Stimulated activated CD4-positive, alpha-beta T cell treated with anti-CD3 and anti-CD28 coated beads, Interleukin-4, amount 100 ng/mL, for 4 hours (primary cell): ENCODE measurements at regions not wholly inside any gene's neighbourhood (a gene's known extent, or its start where the extent isn't known, plus 50 kb on each side); places are given as distances from the start of the nearest gene placed in this dataset.
"Not testable (repeated sequence)": the region's sequence is repeated elsewhere in the genome, so short reads cannot be mapped to it uniquely, and the experiment has no call there.

Experiments
- DNase-seq, 2 experiments: peaks; one replicate each; pipeline ENCODE4 v3.0.0-alpha.2; 2020

DNA sequence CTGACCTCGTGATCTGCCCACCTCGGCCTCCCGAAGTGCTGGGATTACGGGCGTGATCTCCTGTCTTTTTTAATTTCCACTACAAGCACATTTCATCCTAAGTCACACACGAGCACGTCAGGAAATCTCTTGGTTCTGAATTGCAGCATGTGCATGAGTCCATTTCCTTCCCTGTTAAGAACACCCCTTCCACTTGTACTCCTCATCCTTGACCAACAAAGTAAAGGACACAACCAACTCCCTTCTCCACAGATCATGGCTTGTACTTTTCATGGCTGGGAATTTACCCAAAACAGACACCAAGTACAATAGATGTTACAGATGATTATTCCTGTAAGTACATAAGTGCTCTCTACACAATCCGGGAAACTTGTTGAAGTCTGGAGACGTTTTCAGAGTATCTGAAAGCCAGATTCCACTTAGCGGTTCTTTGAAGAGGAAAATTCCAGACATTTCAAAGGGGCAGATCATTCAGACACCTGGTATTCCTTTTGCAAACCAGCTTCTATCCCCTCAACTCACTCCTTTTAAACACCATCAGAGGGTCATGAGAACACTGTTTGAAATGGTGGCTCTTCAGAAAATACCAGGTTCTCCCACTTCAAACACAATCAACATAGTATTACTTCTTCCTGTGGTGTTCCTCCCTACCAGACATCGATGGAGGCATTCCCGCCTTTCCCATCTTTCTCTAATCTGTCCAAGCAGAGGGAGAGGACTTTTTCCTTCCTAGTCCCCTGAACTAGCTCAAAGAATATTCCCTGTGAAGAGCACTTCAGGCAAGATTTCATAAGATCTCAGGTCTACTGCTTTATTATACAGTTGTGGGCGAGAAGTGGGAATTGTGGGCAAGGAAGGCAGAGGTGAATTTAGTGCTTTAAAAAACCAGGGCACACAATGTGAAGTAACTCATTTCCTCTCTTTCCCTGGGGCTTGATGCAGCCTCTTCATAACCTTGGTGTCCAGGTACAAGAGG, 80.1 kb upstream of the TSC22D2 start:
- DNase-seq = no peak

- DNase-seq = no peak
Measured at GRCh38 chr3:150324788-150325187, 83.3 kb upstream of the TSC22D2 start.

DNA sequence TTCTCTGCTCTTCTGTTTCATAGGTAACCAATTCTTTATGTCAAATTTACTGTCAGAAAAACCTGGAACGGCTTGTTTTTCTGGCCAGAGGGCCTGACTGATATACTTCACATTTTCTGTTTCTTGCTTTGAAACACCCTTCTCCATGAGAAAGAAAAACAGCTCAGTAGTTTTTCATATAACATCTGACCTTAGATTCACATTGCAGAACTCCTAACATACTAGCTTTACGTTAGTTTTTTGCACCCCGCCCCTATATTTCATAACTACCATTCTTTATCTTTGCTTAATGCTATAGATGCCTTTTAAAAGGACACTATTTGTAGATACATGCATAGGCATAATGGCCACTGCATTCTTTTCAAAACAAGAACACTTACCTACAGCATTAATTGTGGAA, 83.9 kb upstream of the TSC22D2 start:
- DNase-seq = no peak

DNA sequence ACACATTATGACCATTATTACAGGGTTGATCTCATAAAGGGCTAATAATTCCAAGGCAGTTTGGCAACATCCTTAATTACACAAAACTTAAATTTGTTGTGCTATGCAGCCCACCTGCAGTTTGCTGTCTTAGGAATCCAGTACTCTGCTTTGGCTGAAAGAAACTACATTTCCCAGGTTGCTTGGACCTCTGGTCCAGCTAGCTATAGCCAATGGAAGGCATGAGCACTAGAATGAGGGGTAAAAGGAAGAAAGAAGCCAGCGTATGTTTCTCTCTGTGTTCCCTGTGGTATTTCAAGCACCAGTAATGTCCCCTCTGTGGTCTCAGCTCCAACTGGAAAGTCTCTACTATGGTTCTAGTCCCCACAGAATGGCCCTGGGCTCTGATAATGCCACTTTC, 84.3 kb upstream of the TSC22D2 start:
- DNase-seq = no peak

DNA sequence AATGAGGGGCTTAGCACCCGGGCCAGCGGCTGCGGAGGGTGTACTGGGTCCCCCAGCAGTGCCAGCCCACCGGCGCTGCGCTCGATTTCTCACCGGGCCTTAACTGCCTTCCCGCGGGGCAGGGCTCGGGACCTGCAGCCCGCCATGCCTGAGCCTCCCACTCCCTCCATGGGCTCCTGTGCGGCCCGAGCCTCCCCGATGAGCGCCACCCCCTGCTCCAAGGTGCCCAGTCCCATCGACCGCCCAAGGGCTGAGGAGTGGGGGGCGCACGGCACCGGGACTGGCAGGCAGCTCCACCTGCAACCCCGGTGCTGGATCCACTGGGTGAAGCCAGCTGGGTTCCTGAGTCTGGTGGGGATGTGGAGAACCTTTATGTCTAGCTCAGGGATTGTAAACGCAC, 85.0 kb upstream of the TSC22D2 start:
- DNase-seq = not testable (repeated sequence)

- DNase-seq = not testable (repeated sequence)
Measured at GRCh38 chr3:150320971-150321370, 87.1 kb upstream of the TSC22D2 start.

- no peak for DNase-seq
Measured at GRCh38 chr3:150319900-150320299, 88.2 kb upstream of the TSC22D2 start.

- no peak for DNase-seq
Measured at GRCh38 chr3:150317469-150317868, 90.6 kb upstream of the TSC22D2 start.

- DNase-seq = no peak
Measured at GRCh38 chr3:150315721-150316120, 92.4 kb upstream of the TSC22D2 start.

- DNase-seq = no peak
Measured at GRCh38 chr3:150314248-150315004, 93.7 kb upstream of the TSC22D2 start.

DNA sequence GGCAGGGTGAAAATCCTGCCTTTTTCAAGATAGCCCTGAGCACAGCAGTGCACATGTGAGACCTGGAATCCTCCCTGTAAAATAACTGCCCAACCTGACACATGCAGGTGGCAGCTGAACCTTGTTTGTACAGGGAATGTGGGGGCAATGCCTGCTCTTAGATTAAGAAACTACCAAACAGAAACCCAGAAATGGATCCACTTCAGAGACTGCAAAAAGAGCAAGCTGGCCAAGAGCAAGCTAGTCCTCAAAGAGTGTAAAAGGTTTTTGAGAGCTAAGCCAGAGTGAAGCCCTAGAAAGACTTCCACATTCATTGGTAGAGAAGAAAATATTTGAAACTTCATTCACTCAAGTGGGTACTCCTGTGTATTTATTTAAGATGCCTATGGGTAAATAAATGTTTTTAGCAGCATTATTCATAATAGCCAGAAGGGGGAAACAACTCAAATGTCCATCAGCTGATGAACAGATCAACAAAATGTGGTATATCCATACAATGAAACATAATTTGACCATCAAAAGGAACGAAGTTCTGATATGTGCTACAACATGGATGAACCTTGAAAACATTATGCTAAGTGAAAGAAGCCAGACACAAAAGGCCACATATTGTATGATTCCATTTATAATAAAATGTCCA, 96.0 kb upstream of the TSC22D2 start:
- no peak for DNase-seq

- DNase-seq = no peak
Measured at GRCh38 chr3:150311156-150311555, 96.9 kb upstream of the TSC22D2 start.

DNA sequence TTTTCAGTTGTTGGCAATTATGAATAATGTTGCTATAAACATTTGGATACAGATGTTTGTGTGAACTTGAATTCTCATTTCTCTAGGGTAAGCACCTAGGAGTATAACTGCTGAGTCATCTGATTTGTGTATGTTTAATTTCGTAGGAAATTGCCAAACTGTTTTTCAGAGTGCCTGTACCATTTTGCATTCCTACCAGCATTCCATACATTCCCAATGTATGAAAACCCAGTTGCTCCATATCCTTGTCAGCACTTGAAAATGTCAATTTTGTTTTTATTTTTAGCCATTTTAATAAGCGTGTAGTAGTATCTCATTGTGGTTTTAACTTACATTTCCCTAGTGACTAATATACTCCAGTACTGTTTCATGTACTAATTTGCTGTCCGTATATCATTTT, 98.5 kb upstream of the TSC22D2 start:
- no peak for DNase-seq

GRCh38 chr3:150309257-150309542, 98.9 kb upstream of the TSC22D2 start:
- DNase-seq = no peak

DNA sequence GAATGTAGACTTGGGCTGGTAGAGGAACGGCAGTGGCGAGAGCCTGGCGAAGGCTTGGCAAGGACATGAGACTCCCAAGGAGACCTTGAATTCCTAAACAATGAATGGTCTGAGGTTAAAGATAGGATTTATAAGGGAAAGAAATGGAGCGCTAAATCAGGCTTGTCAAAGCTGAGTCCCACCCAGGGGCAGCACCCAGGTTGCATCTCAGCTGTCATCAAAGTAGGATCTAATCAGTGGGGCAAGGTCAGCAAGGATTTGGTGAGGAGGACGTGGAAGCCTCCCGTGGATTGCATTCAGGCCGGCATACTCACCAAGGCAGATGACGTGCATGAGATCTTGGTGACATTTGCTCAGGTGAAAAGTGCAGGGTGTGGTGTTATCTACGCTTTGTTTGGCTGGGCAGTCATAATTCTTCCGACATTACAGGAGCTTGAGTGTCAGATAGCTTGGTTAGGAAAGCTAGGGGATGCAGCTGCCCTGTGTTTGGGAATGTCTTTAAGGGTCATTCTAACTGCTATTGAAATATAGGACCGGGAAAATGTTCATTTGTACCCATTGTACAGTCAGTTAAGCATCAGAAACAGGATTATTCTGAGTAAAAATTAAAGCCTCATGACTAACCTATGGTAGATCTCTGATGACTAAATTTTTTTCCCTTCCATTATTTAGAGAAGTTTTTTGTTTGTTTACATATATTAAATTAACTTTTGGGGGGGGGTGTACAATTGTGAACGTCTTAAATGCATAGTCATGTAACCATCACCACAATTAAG, 99.4 kb upstream of the TSC22D2 start:
- no peak for DNase-seq

GRCh38 chr3:150308037-150308319, 100.1 kb upstream of the TSC22D2 start:
- no peak for DNase-seq

DNA sequence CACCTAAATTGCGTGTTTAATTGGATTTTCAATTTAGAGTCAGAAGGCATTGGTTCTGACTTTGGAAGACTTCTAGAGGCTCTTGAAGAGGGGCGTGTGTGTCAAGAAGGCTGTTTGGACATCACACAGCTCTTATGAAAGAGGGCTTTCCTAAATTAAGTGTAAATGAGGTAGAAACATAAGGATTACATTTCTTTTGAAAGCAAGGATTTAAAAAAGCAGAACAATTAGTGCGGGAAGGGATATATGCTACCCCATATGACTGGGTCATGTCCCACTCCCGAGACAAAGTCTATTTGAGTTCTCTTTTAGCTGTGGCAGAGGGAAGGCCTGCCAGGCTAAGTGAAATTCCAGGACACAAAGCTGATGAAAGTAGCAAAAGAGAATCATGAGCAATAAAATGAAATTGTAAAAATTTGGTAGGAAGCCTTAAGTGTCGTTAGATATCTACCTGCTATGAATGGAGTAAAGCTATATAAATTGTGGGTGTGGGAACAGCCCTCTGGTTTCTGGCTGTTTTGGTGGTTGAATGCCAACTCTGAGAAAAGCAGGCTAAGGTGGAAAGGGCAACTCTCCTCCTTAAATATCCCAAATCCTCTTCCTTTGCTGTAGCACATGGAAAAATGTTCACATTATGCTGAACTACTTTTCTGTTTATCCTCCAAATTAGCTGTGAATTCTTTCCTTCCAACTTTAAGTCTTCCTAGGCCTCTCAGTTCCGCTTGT, 100.6 kb upstream of the TSC22D2 start:
- DNase-seq = no peak

- DNase-seq = no peak
Measured at GRCh38 chr3:150306906-150307305, 101.2 kb upstream of the TSC22D2 start.

DNA sequence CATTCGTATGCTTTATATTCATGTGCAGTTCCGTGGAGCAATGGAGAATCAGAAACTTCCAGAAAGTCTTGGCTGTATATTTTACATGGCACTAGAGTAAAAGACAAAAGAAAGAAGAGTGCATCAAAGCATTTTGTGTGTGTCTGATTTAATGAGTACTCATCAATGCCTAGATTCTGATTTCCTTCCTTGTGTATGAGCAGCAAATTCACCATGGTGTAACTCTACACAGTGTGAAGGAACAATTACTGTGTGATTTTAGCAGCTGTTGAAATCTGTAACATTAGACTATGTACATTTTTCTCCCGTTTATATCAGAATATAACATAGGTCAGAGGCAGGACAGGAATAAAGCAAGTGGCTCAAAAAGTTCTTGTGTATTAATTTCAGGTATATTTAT, 102.0 kb upstream of the TSC22D2 start:
- DNase-seq = no peak

- DNase-seq = no peak
Measured at GRCh38 chr3:150303768-150304167, 104.3 kb upstream of the TSC22D2 start.

GRCh38 chr3:150302246-150302645, 105.9 kb upstream of the TSC22D2 start:
- no peak for DNase-seq

DNA sequence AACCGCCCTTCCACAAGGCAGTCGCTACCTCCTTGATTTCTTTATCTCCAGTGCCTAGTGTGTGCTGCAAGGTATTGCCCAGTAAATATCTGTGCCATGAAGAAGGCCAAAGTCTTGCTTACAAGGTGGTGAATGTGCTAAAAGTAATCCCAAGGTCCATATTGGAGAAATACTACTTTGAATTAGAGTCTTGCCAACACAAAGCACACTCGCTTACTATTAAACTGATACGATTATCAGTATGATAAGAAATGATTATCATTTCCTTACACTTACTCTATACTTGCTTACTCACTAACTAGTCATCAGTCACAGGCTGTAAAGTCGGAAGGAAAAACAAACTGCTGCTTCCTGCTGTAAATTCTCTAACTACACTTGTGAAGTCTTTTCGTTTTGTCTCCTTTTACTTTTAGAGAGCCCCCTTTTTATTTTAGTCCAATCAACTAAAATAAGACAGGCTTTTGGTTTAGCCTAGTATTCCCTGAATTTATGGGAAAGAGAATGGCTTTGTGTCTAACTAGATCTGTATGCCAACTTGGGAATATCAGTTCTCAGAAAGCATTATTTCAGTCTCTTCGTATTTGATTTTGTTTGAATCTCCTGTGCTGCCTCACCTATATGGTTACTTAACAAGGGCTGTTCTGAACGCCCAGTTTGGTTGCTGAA, 107.1 kb upstream of the TSC22D2 start:
- no peak for DNase-seq
